Nucleus accumbens (tissue), 56 donors: ENCODE measurements at regions not wholly inside any gene's neighbourhood (a gene's known extent, or its start where the extent isn't known, plus 50 kb on each side); places are given as distances from the start of the nearest gene placed in this dataset.

Source experiments
- DNase-seq, 56 donors: peaks; one replicate each; lab custom pipeline; 2025; lab: John Stamatoyannopoulos, UW

DNA sequence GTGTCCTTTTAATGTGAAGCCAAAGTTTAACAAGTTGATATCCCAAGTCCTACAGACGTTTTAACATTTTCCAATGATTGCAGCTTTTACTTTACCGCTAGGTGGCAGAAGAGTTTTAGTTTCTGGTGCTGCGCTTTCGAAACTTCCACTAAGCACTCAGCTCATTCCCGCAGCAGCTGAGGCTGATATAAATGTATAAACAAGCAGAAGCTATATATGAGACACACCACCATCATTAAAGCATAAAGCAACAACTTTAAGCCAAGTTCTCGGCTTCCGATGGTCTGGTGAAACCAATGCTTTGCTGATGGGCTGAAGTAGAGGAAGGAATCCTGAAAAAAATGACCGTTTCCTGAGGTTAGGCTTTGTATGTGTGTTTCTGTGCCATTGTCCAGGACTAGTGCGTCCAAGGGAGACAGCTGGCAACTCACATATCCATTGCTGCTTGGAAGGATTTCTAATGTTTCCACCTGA is 753.9 kb downstream of the OLFM4 start:
- peak in 34 of 56 donors; percentile 3 to 62 (median 18) for DNase-seq

- DNase-seq: peak in 8 of 56 donors; percentile 1 to 34 (median 12)
Measured at GRCh38 chr13:53783471-53783870, 754.9 kb downstream of the OLFM4 start.

DNA sequence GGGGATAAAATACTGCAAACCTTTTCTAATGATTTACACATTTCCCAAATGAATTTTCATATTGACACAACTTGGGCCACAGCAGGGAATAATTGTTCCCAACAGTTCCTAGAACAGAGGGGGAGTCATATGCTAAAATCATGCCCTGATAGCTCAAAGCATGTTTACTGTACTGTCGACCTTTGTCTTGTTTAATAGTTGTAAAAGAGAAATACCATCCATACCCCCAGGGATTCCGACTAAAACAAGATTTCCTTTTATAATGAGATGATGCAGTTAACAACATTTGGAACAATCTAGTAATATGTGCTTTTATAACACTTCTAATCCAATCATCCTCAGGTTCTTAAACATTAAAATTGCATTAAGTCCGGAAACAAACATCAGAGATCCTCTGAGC is 759.7 kb downstream of the OLFM4 start:
- DNase-seq: no peak

DNA sequence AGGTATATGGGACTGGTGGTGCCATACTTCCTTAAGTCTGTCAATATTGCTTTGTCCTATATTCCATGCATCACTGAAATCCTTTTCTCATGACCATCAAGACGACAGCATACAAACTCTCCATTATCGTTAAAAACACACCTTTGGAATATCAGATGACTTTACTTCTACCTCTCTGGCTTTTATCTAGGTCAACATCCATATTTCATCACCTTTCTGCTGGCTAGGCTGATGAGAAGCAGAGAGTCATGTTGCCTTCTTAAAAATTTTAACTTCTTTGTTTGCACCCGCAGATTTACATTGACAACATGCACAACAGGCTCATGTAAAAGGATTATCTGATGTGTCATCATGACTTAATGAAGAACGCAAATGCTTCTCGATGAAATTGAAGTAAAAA is 771.4 kb downstream of the OLFM4 start:
- DNase-seq: no peak

GRCh38 chr13:53807251-53807834 is 778.7 kb downstream of the OLFM4 start:
- no peak for DNase-seq

GRCh38 chr13:53821632-53822031 is 793.0 kb downstream of the OLFM4 start:
- DNase-seq: peak in 11 of 56 donors; percentile 0 to 5 (median 3)

DNA sequence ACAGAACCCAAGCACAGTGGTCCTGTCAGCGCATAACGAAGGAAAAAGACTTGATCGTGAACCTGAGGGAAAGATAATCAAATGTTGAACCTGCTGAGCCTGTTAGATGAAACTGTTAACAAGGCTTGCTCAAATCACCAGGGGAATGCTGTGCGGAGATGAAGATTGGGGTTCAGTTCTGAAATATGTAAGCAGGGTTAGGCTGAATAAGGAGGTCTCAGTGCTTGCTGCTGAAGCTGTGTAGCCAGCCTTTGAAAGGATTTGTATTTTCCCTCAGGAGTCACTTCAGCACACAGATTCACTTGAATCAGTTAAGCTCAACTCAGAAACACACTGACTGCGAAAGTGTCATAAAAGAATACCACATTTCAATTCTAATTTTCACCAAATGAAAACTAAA is 793.5 kb downstream of the OLFM4 start:
- DNase-seq: no peak

GRCh38 chr13:53839461-53839860 is 810.8 kb downstream of the OLFM4 start:
- no peak for DNase-seq

DNA sequence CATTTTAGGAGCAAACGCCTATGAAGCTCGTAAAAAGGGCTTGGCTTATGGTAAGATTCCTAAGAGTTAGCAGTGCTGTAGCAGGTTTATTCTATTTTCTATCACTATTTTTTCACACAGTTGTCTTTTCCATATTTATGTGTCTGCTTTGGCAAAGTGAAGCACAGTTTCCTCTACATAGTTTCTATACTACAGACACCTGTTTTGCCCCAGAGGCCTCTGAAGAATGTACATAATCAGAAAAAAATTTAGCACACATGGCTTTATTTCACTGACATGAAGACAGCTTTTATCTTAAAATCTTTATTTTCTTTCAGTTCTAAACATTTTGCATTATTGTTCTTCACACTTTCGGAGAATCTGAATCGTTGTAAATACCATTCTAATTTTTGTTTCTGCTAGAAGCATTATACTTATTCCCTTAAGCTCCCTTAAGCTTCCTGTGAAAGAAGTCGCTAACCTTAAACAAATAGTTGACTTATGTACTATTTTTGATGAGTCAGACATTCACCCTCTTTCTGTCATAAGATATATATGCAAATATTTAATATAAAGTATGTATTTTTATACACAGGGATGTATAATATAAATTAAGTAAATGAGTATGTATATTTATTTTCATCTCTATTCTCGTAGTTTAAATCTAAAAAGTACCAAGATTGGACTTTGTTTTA is 816.0 kb downstream of the OLFM4 start:
- DNase-seq: no peak

DNA sequence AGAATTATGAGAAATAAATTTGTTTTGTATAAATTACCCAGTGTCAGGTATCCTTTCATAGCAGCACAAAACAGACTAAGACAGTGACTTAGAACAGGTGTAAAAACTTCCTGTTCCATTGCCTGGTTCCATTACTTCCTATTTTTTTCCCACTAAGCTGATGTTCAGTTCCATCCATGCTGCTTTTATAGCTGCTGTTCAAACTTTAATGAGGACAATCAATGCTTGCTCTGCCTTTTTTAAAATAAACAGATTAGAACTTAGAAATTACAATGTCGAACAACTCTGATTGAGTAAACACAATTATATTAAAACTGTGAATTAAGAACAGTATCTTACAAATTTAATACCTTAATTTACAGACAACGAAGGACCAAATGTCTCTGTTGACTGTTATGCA is 818.9 kb downstream of the OLFM4 start:
- DNase-seq: no peak

DNA sequence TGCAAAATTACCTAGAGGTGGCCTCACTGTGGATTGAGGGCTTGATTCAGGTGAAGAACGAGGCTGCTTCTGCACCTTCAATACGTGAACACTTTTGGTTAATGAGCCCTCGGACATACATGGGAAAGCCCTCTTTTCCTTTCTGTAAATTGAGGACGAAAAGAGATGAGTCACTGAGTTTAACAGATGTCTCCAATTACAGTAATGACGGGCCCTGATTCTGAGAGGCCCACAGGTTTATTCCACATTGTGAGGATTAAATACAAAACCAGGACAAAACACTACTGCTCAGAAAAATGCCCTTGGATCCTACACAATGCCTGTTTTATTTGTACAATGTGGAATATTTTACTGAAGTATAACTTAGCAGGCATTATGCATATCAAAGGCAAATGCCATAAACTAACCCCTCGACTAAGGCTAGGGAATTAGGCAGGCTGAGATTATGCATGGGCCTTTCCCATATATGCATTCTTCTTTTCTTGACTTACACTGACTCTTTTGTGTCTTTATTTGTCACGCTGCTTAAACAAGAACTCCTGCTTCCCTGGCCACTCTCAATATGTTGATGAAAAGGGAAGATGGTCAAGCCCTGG is 819.9 kb downstream of the OLFM4 start:
- no peak for DNase-seq

GRCh38 chr13:53854321-53854720 is 825.7 kb downstream of the OLFM4 start:
- DNase-seq: no peak

- no peak for DNase-seq
Measured at GRCh38 chr13:53856573-53857195, 828.1 kb downstream of the OLFM4 start.

DNA sequence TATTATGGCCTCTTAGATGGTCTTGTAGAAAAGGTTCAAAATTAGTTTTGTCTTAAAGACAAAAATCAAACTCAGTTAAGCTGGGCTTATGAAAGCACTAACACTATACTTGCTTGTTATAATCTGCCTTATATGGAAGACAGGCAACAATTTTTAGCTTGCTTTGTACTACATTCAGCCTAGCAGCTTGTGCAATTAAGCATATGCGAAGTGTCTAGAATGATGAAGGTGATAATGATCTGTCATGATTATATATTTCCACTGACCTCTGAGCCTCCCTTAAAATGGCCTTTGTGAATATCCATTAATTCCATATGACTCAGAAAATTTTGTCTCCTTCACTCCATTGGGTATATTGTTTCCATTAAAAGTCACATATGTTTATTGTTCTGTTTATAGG is 834.9 kb downstream of the OLFM4 start:
- no peak for DNase-seq

DNA sequence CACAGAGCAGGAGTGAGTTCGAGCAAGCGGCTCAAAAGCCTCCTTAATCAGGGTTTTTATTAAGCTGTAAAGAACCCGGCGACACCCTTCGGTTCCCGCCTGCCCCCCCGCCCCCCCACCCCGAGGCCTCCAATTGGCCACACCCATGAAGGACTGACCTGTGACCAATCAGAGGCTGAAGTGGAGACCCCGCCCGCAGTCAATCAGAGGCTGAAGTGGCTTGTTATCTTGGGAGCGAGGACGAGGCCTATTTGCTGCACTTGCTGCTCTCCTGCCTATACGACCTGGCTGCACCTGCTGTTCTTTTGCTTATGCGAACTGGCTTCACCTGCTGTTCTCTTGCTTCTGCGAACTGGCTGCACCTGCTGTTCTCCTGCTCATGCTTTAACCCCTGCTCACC is 844.9 kb downstream of the OLFM4 start:
- no peak for DNase-seq

DNA sequence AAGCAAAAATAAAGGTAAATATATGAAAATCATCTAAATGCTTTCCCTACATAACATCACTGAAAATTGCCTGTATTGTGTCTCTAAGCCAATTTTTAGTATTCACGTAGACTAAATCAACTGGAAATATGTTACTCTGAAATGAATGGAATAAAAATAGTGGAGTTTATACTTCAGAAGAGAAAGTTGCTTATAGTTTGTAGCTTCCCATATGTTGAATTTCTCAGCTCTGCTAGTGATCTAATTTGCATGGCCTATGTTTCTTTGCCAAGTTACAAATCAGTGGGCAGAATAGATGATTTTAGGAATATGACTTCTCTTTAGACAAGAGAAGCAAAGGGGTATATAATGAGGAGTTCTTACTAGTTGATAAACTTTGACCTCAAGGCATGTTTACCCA is 850.2 kb downstream of the OLFM4 start:
- DNase-seq: no peak

GRCh38 chr13:53885997-53886396 is 857.4 kb downstream of the OLFM4 start:
- no peak for DNase-seq

GRCh38 chr13:53890696-53891095 is 862.1 kb downstream of the OLFM4 start:
- DNase-seq: no peak

- DNase-seq: no peak
Measured at GRCh38 chr13:53901593-53901992, 873.0 kb downstream of the OLFM4 start.

GRCh38 chr13:53907891-53908290 is 879.3 kb downstream of the OLFM4 start:
- DNase-seq: no peak

- DNase-seq: no peak
Measured at GRCh38 chr13:53920916-53921315, 892.3 kb downstream of the OLFM4 start.

- no peak for DNase-seq
Measured at GRCh38 chr13:53921473-53921872, 892.9 kb downstream of the OLFM4 start.
